PC-3 (cell line): ENCODE measurements at regions not wholly inside any gene's neighbourhood (a gene's known extent, or its start where the extent isn't known, plus 50 kb on each side); places are given as distances from the start of the nearest gene placed in this dataset.
"Not testable (repeated sequence)": the region's sequence is repeated elsewhere in the genome, so short reads cannot be mapped to it uniquely, and the experiment has no call there.

Experiments used
- ATAC-seq: fragments of 200-7000 bp; cut with Tn5 transposase; 2 replicates; pipeline ENCODE4 v1.9.1; 2020; ENCODE audit warnings: mild to moderate bottlenecking, moderate library complexity
- BruUV-seq: library from RNA; stranded (reverse); fragments of 400-500 nt; replicated peaks from 2 replicates; lab custom pipeline; 2021; lab: Mats Ljungman, UMichigan
- CTCF ChIA-PET: fragments of 300-600 bp; sonication (Branson Sonifier 250); formaldehyde crosslinking; loops from one replicate; lab custom pipeline; 2022; ENCODE audit warnings: antibody characterized with exemption; lab: Charles Lee
- POLR2A ChIA-PET: fragments of 300-600 bp; sonication (Branson Sonifier 250); formaldehyde crosslinking; loops from one replicate; lab custom pipeline; 2022; ENCODE audit warnings: antibody characterized with exemption; ENCODE audit not compliant: unreplicated experiment; lab: Charles Lee
- DNase-seq: peaks from one replicate; pipeline ENCODE4 v3.0.0-alpha.2; 2015
- H2AFZ ChIP-seq: fragments of 300-600 bp; sonication (generic); 2 replicates; pipeline ENCODE4 v1.6.0; 2016; ENCODE audit warnings: antibody characterized with exemption, low read length
- H3F3A ChIP-seq: fragments of 300-600 bp; sonication (generic); one replicate; pipeline ENCODE4 v1.6.0; 2017; ENCODE audit warnings: antibody characterized with exemption, low read length, control low read depth, mild to moderate bottlenecking; ENCODE audit not compliant: unreplicated experiment
- H3K27ac ChIP-seq: fragments of 300-600 bp; sonication (generic); 2 replicates; pipeline ENCODE4 v1.5.1; 2016; ENCODE audit warnings: mild to moderate bottlenecking, low read length
- H3K27me3 ChIP-seq: fragments of 300-600 bp; sonication (generic); 2 replicates; pipeline ENCODE4 v1.6.1; 2016; ENCODE audit warnings: low read length, mixed read lengths
- H3K36me3 ChIP-seq: fragments of 300-600 bp; sonication (generic); 2 replicates; pipeline ENCODE4 v1.6.1; 2016; ENCODE audit warnings: low read depth, mixed run types, low read length, mixed read lengths
- H3K4me1 ChIP-seq: fragments of 300-600 bp; sonication (generic); 2 replicates; pipeline ENCODE4 v1.5.1; 2016; ENCODE audit warnings: low read length; ENCODE audit not compliant: insufficient read depth
- H3K4me2 ChIP-seq: fragments of 300-600 bp; sonication (generic); 2 replicates; pipeline ENCODE4 v1.6.0; 2016; ENCODE audit warnings: low read length
- H3K4me3 ChIP-seq: fragments of 300-600 bp; sonication (generic); 2 replicates; pipeline ENCODE4 v1.5.1; 2016; ENCODE audit warnings: mild to moderate bottlenecking, low read length, mixed read lengths
- H3K79me2 ChIP-seq: fragments of 300-600 bp; sonication (generic); 2 replicates; pipeline ENCODE4 v1.6.1; 2017; ENCODE audit warnings: low read length, mixed read lengths
- H3K9ac ChIP-seq: fragments of 300-600 bp; sonication (generic); 2 replicates; pipeline ENCODE4 v1.6.0; 2016; ENCODE audit warnings: mild to moderate bottlenecking, low read length
- H3K9me2 ChIP-seq: fragments of 300-600 bp; sonication (generic); replicated peaks from 2 replicates; pipeline ENCODE4 v1.6.1; 2016; ENCODE audit warnings: mixed run types, low read length, mixed read lengths
- H3K9me3 ChIP-seq: fragments of 300-600 bp; sonication (generic); 2 replicates; pipeline ENCODE4 v1.6.1; 2016; ENCODE audit warnings: low read length, mixed read lengths
- H4K20me1 ChIP-seq: fragments of 300-600 bp; sonication (generic); 2 replicates; pipeline ENCODE4 v1.6.1; 2016; ENCODE audit warnings: low read length, mixed read lengths
- EZH2 ChIP-seq: fragments of 300-600 bp; sonication (generic); IDR thresholded peaks from one replicate; pipeline ENCODE4 v1.6.1; 2017; ENCODE audit warnings: antibody characterized with exemption, mild to moderate bottlenecking, low read length; ENCODE audit not compliant: unreplicated experiment
- EZH2phosphoT487 ChIP-seq: fragments of 300-600 bp; sonication (generic); IDR thresholded peaks from 2 replicates; pipeline ENCODE4 v1.6.1; 2018; ENCODE audit warnings: mild to moderate bottlenecking, antibody characterized with exemption, low read length, borderline replicate concordance
- intact Hi-C: fragments of 100-400 bp; cut with micrococcal nuclease; formaldehyde crosslinking; loops from 2 replicates; pipeline ENCODE4 v1.9.0; 2023
- TF ChIP-seq, protein P1 (sequence below): fragments of 300-600 bp; sonication (generic); conservative IDR thresholded peaks from 2 replicates; pipeline ENCODE4 v1.5.1; 2017; ENCODE audit warnings: antibody characterized with exemption, low read depth, mild to moderate bottlenecking, low read length

DNA sequence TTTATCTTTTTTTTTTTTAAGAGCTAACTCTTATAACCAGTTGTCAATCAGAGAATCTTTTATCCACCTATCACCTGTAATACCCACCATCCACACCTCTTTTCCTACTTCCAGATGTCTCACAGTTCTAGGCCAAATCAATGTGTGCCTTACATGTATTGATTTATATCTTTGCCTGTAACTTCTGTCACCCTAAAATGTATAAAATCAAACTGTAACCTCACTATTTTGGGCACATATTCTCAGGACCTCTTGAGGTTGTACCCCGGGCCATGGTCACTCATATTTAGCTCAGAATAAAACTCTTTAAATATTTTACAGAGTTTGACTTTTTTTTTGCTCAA lies 404.7 kb upstream of the RORB start:
- DNase-seq (no peak), ATAC-seq (no peak)
- H3K4me3 ChIP-seq = no peak overlapping the region
- no peaks in the 10 kb centered on the region for H3K4me1 ChIP-seq
- H2AFZ ChIP-seq = no peak overlapping the region
- no peaks in the 10 kb centered on the region for H3K9me3 ChIP-seq
- H3F3A ChIP-seq = no peaks in the 10 kb centered on the region
- no peak overlapping the region for H3K9ac ChIP-seq
- no peaks in the 10 kb centered on the region for H3K9me2 ChIP-seq
- TF ChIP-seq EZH2 (no peak), EZH2phosphoT487 (no peak)
- TF ChIP-seq, protein P1, sequence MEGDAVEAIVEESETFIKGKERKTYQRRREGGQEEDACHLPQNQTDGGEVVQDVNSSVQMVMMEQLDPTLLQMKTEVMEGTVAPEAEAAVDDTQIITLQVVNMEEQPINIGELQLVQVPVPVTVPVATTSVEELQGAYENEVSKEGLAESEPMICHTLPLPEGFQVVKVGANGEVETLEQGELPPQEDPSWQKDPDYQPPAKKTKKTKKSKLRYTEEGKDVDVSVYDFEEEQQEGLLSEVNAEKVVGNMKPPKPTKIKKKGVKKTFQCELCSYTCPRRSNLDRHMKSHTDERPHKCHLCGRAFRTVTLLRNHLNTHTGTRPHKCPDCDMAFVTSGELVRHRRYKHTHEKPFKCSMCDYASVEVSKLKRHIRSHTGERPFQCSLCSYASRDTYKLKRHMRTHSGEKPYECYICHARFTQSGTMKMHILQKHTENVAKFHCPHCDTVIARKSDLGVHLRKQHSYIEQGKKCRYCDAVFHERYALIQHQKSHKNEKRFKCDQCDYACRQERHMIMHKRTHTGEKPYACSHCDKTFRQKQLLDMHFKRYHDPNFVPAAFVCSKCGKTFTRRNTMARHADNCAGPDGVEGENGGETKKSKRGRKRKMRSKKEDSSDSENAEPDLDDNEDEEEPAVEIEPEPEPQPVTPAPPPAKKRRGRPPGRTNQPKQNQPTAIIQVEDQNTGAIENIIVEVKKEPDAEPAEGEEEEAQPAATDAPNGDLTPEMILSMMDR = no peak
- H3K79me2 ChIP-seq = no peaks in the 10 kb centered on the region
- no peak overlapping the region for H3K4me2 ChIP-seq
- H3K36me3 ChIP-seq = no peaks in the 10 kb centered on the region
- intact Hi-C loops = no loop called here
- no peaks in the 10 kb centered on the region for H4K20me1 ChIP-seq
- BruUV-seq = no TSS peak
- no peaks in the 10 kb centered on the region for H3K27me3 ChIP-seq
- ChIA-PET CTCF (no interaction called here), POLR2A (no interaction called here)
- no peak overlapping the region for H3K27ac ChIP-seq

GRCh38 chr9:74094037-74094436 lies 403.1 kb upstream of the RORB start:
- H3K9me2 ChIP-seq, DNase-seq, H3K9me3 ChIP-seq, H3K4me1 ChIP-seq, ATAC-seq, POLR2A ChIA-PET, H4K20me1 ChIP-seq, H3K9ac ChIP-seq, CTCF ChIA-PET, H3K36me3 ChIP-seq, intact Hi-C loops, H3K4me3 ChIP-seq, H3K27ac ChIP-seq, H3K79me2 ChIP-seq, H3K4me2 ChIP-seq, H3K27me3 ChIP-seq, H2AFZ ChIP-seq, BruUV-seq, H3F3A ChIP-seq: not testable (repeated sequence)

DNA sequence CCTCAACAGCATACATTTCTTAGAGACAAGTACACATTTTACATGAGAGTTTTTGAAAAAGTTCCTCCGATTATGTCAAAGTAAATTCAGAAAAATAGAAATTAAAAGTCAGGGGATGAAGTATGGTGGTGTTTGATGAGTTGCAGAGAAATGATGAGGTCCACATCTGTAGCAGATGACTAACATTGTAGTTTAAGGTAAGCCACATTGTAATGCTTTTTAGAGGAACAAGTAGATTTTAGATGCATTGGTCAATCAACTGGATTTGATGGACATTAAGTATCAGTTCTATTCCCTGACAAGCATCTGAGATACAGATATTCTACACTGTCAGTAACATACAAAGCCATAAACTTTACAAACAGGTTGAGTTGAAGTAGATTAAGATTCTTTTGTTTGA lies 402.4 kb upstream of the RORB start:
- no peaks in the 10 kb centered on the region for H3F3A ChIP-seq
- H3K27me3 ChIP-seq = no peaks in the 10 kb centered on the region
- H4K20me1 ChIP-seq = no peaks in the 10 kb centered on the region
- POLR2A ChIA-PET = no interaction called here
- CTCF ChIA-PET = no interaction called here
- TF ChIP-seq, protein P1 = no peak
- TF ChIP-seq EZH2 = no peak
- no peak for TF ChIP-seq EZH2phosphoT487
- H3K4me3 ChIP-seq = no peak overlapping the region
- H3K9ac ChIP-seq = no peak overlapping the region
- H3K79me2 ChIP-seq = no peaks in the 10 kb centered on the region
- ATAC-seq = no peak
- no peak for DNase-seq
- no peaks in the 10 kb centered on the region for H3K4me1 ChIP-seq
- H2AFZ ChIP-seq = no peak overlapping the region
- intact Hi-C loops = no loop called here
- H3K27ac ChIP-seq = no peak overlapping the region
- no peak overlapping the region for H3K4me2 ChIP-seq
- H3K9me3 ChIP-seq = no peaks in the 10 kb centered on the region
- H3K9me2 ChIP-seq = no peaks in the 10 kb centered on the region
- BruUV-seq = no TSS peak
- no peaks in the 10 kb centered on the region for H3K36me3 ChIP-seq
